HCT116 (cell line): ENCODE measurements at regions not wholly inside any gene's neighbourhood (a gene's known extent, or its start where the extent isn't known, plus 50 kb on each side); places are given as distances from the start of the nearest gene placed in this dataset.

Experiments used
- ATAC-seq: fragments of 200-7000 bp; cut with Tn5 transposase; 2 replicates; pipeline ENCODE4 v1.9.1; 2020; ENCODE audit warnings: mild to moderate bottlenecking, moderate library complexity
- BruUV-seq: library from RNA; stranded (reverse); fragments of 400-500 nt; replicated peaks from 2 replicates; lab custom pipeline; 2021; lab: Mats Ljungman, UMichigan
- CTCF ChIA-PET: fragments of 300-600 bp; sonication (Branson Sonifier 250); formaldehyde crosslinking; loops from one replicate; lab custom pipeline; 2021; ENCODE audit warnings: antibody characterized with exemption; lab: Charles Lee
- POLR2A ChIA-PET: fragments of 300-600, 350-600 bp; sonication (Branson Sonifier 250); formaldehyde crosslinking; loops from one replicate; lab custom pipeline; 2021; ENCODE audit warnings: antibody characterized with exemption; lab: Charles Lee
- RAD21 ChIA-PET, 2 experiments: fragments of 300-600 bp; sonication (Branson Sonifier 250); formaldehyde crosslinking; loops; one replicate each; lab custom pipeline; 2023; ENCODE audit warnings: low total read pairs in 2 of 2; ENCODE audit not compliant: uncharacterized antibody in 2 of 2, unreplicated experiment in 2 of 2, low non-redundant PET in 1 of 2; lab: Charles Lee
- DNase-seq: peaks from one replicate; pipeline ENCODE4 v3.0.0-alpha.2; 2010; ENCODE audit warnings: low read depth, low spot score
- H2AFZ ChIP-seq: fragments of 200-600 bp; shearing (Covaris generic), sonication (generic); 2 replicates; pipeline ENCODE4 v1.6.1; 2017; ENCODE audit warnings: low read depth, mixed run types, mixed read lengths, antibody characterized with exemption, low read length; ENCODE audit not compliant: poor library complexity, severe bottlenecking
- H3K27ac ChIP-seq: 2 replicates; pipeline ENCODE4 v1.5.1; 2012; ENCODE audit warnings: low read depth, low read length
- H3K27me3 ChIP-seq: fragments of 200-600 bp; sonication (generic); 2 replicates; pipeline ENCODE4 v1.6.1; 2016; ENCODE audit warnings: mixed run types, low read length, mixed read lengths; ENCODE audit not compliant: insufficient read depth
- H3K36me3 ChIP-seq, 2 experiments: fragments of 200-500 bp in 1 of 2; fragments of 200-600 bp in 1 of 2; sonication (Bioruptor generic) in 1 of 2; sonication (generic) in 1 of 2; 2 replicates each; pipeline versions ENCODE4 v1.5.1 to v1.6.1; 2014 to 2016; ENCODE audit warnings: low read length in 2 of 2, inconsistent platforms in 1 of 2, mixed read lengths in 1 of 2, mixed run types in 1 of 2; ENCODE audit not compliant: insufficient read depth in 2 of 2, control insufficient read depth in 1 of 2
- H3K4me1 ChIP-seq, 2 experiments: fragments of 200-600 bp in 1 of 2; sonication (generic) in 1 of 2; 2 replicates each; pipeline versions ENCODE4 v1.5.1 to v1.6.1; 2012 to 2017; ENCODE audit warnings: low read length in 2 of 2, inconsistent platforms in 1 of 2, mild to moderate bottlenecking in 1 of 2, mixed read lengths in 1 of 2, mixed run types in 1 of 2, moderate library complexity in 1 of 2; ENCODE audit not compliant: insufficient read depth in 2 of 2, control insufficient read depth in 1 of 2
- H3K4me2 ChIP-seq: fragments of 200-600 bp; sonication (generic); 2 replicates; pipeline ENCODE4 v1.6.1; 2017; ENCODE audit warnings: mixed run types, low read length, mixed read lengths
- H3K4me3 ChIP-seq, 2 experiments: fragments of 200-600 bp in 1 of 2; sonication (generic) in 1 of 2; replicated peaks in 1 of 2; 2 replicates each; pipeline ENCODE4 v1.5.1; 2011 to 2016; ENCODE audit warnings: low read length in 2 of 2, control low read depth in 1 of 2, low read depth in 1 of 2, mild to moderate bottlenecking in 1 of 2, mixed read lengths in 1 of 2, mixed run types in 1 of 2
- H3K79me2 ChIP-seq: fragments of 200-600 bp; sonication (generic); 2 replicates; pipeline ENCODE4 v1.6.1; 2017; ENCODE audit warnings: mild to moderate bottlenecking, mixed run types, low read length, moderate library complexity, mixed read lengths; ENCODE audit not compliant: insufficient read depth
- H3K9ac ChIP-seq: fragments of 200-600 bp; sonication (generic); 2 replicates; pipeline ENCODE4 v1.6.1; 2016; ENCODE audit warnings: low read length, mixed read lengths
- H3K9me2 ChIP-seq: fragments of 200-600 bp; sonication (generic), shearing (Covaris generic); 2 replicates; pipeline ENCODE4 v1.6.1; 2017; ENCODE audit warnings: mixed run types, mild to moderate bottlenecking, moderate library complexity; ENCODE audit not compliant: insufficient read depth
- H3K9me3 ChIP-seq, 2 experiments: fragments of 200-500 bp in 1 of 2; fragments of 200-600 bp in 1 of 2; sonication (Bioruptor generic) in 1 of 2; sonication (generic) in 1 of 2; 2 replicates each; pipeline ENCODE4 v1.6.1; 2014 to 2017; ENCODE audit warnings: low read length in 2 of 2, mixed read lengths in 2 of 2, inconsistent platforms in 1 of 2, low read depth in 1 of 2, mild to moderate bottlenecking in 1 of 2, mixed run types in 1 of 2, moderate library complexity in 1 of 2; ENCODE audit not compliant: control insufficient read depth in 1 of 2, insufficient read depth in 1 of 2
- H4K20me1 ChIP-seq: fragments of 200-600 bp; sonication (generic), shearing (Covaris generic); 2 replicates; pipeline ENCODE4 v1.6.1; 2017; ENCODE audit warnings: mixed run types, mild to moderate bottlenecking, moderate library complexity; ENCODE audit not compliant: insufficient read depth
- CBX3 ChIP-seq: IDR thresholded peaks from 2 replicates; pipeline ENCODE4 v1.6.1; 2012; ENCODE audit warnings: low read depth
- CEBPB ChIP-seq: IDR thresholded peaks from 2 replicates; pipeline ENCODE4 v1.6.1; 2012; ENCODE audit warnings: low read depth
- EGR1 ChIP-seq: IDR thresholded peaks from 2 replicates; pipeline ENCODE4 v1.6.1; 2012; ENCODE audit warnings: low read depth
- ELF1 ChIP-seq: IDR thresholded peaks from 2 replicates; pipeline ENCODE4 v1.6.1; 2012; ENCODE audit warnings: low read depth, borderline replicate concordance
- EZH2 ChIP-seq: fragments of 200-600 bp; sonication (generic); IDR thresholded peaks from 2 replicates; pipeline ENCODE4 v1.6.1; 2017; ENCODE audit warnings: antibody characterized with exemption, mixed run types
- EZH2phosphoT487 ChIP-seq: fragments of 200-600 bp; IDR thresholded peaks from 2 replicates; pipeline ENCODE4 v1.6.1; 2018; ENCODE audit warnings: antibody characterized with exemption, borderline replicate concordance
- JUND ChIP-seq: IDR thresholded peaks from 2 replicates; pipeline ENCODE4 v1.6.1; 2012
- POLR2AphosphoS5 ChIP-seq: IDR thresholded peaks from 2 replicates; pipeline ENCODE4 v1.6.1; 2011; ENCODE audit warnings: mild to moderate bottlenecking, low read depth, low read length, moderate library complexity
- RAD21 ChIP-seq: IDR thresholded peaks from 2 replicates; pipeline ENCODE4 v1.6.1; 2012; ENCODE audit warnings: low read depth, mild to moderate bottlenecking
- SIN3A ChIP-seq: IDR thresholded peaks from 2 replicates; pipeline ENCODE4 v1.6.1; 2012; ENCODE audit warnings: low read depth
- SP1 ChIP-seq: IDR thresholded peaks from 2 replicates; pipeline ENCODE4 v1.6.1; 2012; ENCODE audit warnings: low read depth
- TCF7L2 ChIP-seq: IDR thresholded peaks from 2 replicates; pipeline ENCODE4 v1.7.0; 2011; ENCODE audit warnings: borderline replicate concordance, inconsistent platforms; ENCODE audit not compliant: insufficient read depth, insufficient read length; ENCODE audit errors: extremely low read depth
- YY1 ChIP-seq: IDR thresholded peaks from 2 replicates; pipeline ENCODE4 v1.6.1; 2011; ENCODE audit warnings: low read length, low read depth, moderate library complexity, mild to moderate bottlenecking; ENCODE audit not compliant: insufficient replicate concordance; ENCODE audit errors: extremely low read depth
- ZFX ChIP-seq: fragments of 450-650 bp; IDR thresholded peaks from 2 replicates; pipeline ENCODE4 v1.6.1; 2017
- ZNF274 ChIP-seq: fragments of 200-500 bp; sonication (Bioruptor generic); IDR thresholded peaks from 2 replicates; pipeline ENCODE4 v1.6.1; 2014; ENCODE audit warnings: mild to moderate bottlenecking, low read depth, low read length, inconsistent platforms
- intact Hi-C: fragments of 100-400 bp; cut with micrococcal nuclease; formaldehyde crosslinking; loops from 2 replicates; pipeline ENCODE4 v1.10.0; 2022
- TF ChIP-seq, protein P1 (sequence below): IDR thresholded peaks from 2 replicates; pipeline ENCODE4 v1.6.1; 2011; ENCODE audit warnings: mild to moderate bottlenecking, low read length, moderate library complexity; ENCODE audit not compliant: insufficient replicate concordance; ENCODE audit errors: extremely low read depth
- TF ChIP-seq, protein P2 (sequence below): IDR thresholded peaks from 2 replicates; pipeline ENCODE4 v1.6.1; 2012; ENCODE audit warnings: low read depth

DNA sequence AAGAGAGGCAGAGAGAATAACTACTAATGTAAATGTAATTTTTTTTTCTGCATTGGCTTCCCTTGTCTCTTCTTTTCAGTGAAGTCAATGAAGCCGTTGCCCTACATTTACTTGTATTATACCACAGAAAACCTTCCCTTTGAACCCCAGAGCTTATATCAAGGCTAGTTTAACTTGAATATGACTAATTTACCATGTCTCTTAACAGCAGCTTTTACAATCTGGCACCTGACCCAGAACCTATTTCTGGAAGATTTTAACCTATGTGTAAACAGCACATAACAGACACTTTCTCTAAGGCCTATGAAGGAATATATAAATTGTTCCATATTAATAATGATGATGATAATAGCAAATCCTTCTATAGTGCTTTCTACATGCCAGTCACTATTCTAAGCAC lies 580.5 kb upstream of the NXPH2 start:
- Histone ChIP-seq H3K4me3 (no peak overlapping the region), H3K27me3 (no peaks in the 10 kb centered on the region), H4K20me1 (no peaks in the 10 kb centered on the region), H3K4me2 (no peak overlapping the region), H3K79me2 (no peaks in the 10 kb centered on the region), H3K27ac (no peak overlapping the region), H3K9ac (no peak overlapping the region), H3K9me2 (no peaks in the 10 kb centered on the region), H3K4me1 (no peaks in the 10 kb centered on the region), H2AFZ (no peak overlapping the region), H3K36me3 (no peaks in the 10 kb centered on the region), H3K9me3 (no peaks in the 10 kb centered on the region)
- intact Hi-C loops, result no loop called here
- no peak for DNase-seq
- ChIA-PET RAD21 (no interaction called here), POLR2A (no interaction called here), CTCF (no interaction called here)
- ATAC-seq, result no peak
- no TSS peak for BruUV-seq
- TF ChIP-seq ZFX (no peak), ELF1 (no peak), TCF7L2 (no peak), POLR2AphosphoS5 (no peak)
- TF ChIP-seq, all 23 proteins: peak for 0

DNA sequence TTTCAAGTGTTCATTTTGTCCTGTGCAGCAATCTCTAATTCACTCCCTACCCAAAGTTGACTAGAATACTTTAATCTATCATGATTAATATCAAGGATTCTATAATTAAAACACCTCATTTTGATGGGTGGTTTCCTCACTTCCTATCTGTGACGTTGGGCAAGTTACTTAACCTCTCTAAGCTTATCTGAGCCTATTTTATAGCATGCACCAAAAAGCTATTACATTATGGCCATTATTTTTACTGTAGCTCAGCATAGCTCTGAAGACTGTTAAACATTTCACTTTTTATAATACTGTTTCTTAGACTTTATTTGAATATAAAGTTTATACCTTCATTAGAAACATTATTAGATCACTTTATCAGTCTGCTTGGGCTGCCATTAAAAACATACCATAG lies 579.6 kb upstream of the NXPH2 start:
- ChIA-PET CTCF (no interaction called here), RAD21 (no interaction called here)
- no peak overlapping the region for H2AFZ ChIP-seq
- no peak for TF ChIP-seq EGR1
- TF ChIP-seq CEBPB, result no peak
- no peak for TF ChIP-seq EZH2
- TF ChIP-seq EZH2phosphoT487, result no peak
- no peak for TF ChIP-seq CBX3
- TF ChIP-seq, protein P1, sequence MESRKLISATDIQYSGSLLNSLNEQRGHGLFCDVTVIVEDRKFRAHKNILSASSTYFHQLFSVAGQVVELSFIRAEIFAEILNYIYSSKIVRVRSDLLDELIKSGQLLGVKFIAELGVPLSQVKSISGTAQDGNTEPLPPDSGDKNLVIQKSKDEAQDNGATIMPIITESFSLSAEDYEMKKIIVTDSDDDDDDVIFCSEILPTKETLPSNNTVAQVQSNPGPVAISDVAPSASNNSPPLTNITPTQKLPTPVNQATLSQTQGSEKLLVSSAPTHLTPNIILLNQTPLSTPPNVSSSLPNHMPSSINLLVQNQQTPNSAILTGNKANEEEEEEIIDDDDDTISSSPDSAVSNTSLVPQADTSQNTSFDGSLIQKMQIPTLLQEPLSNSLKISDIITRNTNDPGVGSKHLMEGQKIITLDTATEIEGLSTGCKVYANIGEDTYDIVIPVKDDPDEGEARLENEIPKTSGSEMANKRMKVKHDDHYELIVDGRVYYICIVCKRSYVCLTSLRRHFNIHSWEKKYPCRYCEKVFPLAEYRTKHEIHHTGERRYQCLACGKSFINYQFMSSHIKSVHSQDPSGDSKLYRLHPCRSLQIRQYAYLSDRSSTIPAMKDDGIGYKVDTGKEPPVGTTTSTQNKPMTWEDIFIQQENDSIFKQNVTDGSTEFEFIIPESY, result no peak
- TF ChIP-seq RAD21, result no peak
- TF ChIP-seq YY1, result no peak
- TF ChIP-seq, protein P2, sequence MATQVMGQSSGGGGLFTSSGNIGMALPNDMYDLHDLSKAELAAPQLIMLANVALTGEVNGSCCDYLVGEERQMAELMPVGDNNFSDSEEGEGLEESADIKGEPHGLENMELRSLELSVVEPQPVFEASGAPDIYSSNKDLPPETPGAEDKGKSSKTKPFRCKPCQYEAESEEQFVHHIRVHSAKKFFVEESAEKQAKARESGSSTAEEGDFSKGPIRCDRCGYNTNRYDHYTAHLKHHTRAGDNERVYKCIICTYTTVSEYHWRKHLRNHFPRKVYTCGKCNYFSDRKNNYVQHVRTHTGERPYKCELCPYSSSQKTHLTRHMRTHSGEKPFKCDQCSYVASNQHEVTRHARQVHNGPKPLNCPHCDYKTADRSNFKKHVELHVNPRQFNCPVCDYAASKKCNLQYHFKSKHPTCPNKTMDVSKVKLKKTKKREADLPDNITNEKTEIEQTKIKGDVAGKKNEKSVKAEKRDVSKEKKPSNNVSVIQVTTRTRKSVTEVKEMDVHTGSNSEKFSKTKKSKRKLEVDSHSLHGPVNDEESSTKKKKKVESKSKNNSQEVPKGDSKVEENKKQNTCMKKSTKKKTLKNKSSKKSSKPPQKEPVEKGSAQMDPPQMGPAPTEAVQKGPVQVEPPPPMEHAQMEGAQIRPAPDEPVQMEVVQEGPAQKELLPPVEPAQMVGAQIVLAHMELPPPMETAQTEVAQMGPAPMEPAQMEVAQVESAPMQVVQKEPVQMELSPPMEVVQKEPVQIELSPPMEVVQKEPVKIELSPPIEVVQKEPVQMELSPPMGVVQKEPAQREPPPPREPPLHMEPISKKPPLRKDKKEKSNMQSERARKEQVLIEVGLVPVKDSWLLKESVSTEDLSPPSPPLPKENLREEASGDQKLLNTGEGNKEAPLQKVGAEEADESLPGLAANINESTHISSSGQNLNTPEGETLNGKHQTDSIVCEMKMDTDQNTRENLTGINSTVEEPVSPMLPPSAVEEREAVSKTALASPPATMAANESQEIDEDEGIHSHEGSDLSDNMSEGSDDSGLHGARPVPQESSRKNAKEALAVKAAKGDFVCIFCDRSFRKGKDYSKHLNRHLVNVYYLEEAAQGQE, result no peak
- TF ChIP-seq JUND, result no peak
- TF ChIP-seq SP1, result no peak
- TF ChIP-seq ELF1, result no peak
- no peak for TF ChIP-seq ZFX
- no peak for TF ChIP-seq ZNF274
- no peak for TF ChIP-seq SIN3A

More for the DNA sequence above, 579.6 kb upstream of the NXPH2 start:
- Histone ChIP-seq H3K36me3 (no peaks in the 10 kb centered on the region), H3K27me3 (no peaks in the 10 kb centered on the region), H3K9ac (no peak overlapping the region), H3K9me2 (no peaks in the 10 kb centered on the region), H3K9me3 (no peaks in the 10 kb centered on the region), H3K79me2 (no peaks in the 10 kb centered on the region), H3K4me2 (no peak overlapping the region), H3K4me1 (no peaks in the 10 kb centered on the region), H3K4me3 (no peak overlapping the region), H3K27ac (no peak overlapping the region), H4K20me1 (no peaks in the 10 kb centered on the region)
- ATAC-seq (no peak), DNase-seq (no peak)
- no TSS peak for BruUV-seq
- intact Hi-C loops, result no loop called here
- POLR2A ChIA-PET, result no interaction called here
